NCI-H748 treated with DMSO at 0.1 percent for 48 hours (cell line): ENCODE measurements at regions not wholly inside any gene's neighbourhood (a gene's known extent, or its start where the extent isn't known, plus 50 kb on each side); places are given as distances from the start of the nearest gene placed in this dataset.

Experiments
- DNase-seq: peaks from one replicate; lab custom pipeline; 2025; lab: John Stamatoyannopoulos, UW

- DNase-seq = no peak
Observed at GRCh38 chr11:116077092-116077491, 572.9 kb upstream of the CADM1 start.

DNA sequence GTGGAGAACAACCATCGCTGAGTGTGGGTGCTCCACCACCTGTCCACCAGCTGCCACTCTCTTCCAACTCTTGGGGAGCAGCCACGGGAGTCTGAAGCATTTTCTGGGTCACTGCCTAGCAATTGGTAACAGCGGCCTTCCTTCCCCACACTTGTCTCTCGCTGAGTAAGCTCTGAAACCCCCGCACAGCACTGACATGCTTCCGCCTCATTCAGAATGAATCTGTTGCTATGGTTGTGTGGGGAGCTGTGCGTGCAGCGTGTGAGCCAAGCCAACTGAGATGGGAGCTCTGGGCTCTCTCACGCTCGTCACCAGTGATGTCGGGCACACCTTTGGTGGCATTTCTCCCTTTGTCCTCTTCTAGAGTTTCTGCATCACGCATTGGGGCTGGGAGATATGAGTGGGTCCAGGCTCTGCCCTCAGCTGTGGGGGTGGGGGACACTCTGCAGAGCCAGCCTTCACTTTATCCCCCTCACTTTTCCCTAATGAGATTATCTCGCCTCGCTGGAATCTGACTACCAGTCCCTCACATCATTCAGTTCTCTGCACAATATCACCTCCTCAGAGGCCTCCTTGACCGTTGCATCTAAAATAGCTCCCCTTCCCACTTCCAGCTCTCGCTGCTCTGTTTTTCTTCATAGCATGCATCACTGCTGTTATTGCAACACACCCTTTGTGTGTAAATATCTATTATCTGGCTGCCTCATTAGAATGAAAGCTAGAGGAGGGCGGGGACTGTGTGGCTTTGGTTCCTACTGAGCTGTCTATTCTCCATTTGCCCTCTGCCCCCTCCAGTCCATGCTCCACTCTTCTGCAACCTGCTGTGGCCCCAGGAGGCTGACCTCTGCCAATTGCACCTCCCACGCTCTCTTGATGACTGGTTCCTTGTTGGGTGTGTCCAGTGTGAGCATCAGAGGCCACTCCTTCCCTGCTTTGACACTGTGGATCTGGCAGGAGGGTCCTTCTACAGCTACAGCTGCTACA lies 569.9 kb upstream of the CADM1 start:
- DNase-seq = peak; percentile 90

GRCh38 chr11:116072601-116073410 lies 568.6 kb upstream of the CADM1 start:
- no peak for DNase-seq

GRCh38 chr11:116072133-116072532 lies 567.9 kb upstream of the CADM1 start:
- DNase-seq = no peak

- no peak for DNase-seq
Observed at GRCh38 chr11:116071241-116071640, 567.0 kb upstream of the CADM1 start.

DNA sequence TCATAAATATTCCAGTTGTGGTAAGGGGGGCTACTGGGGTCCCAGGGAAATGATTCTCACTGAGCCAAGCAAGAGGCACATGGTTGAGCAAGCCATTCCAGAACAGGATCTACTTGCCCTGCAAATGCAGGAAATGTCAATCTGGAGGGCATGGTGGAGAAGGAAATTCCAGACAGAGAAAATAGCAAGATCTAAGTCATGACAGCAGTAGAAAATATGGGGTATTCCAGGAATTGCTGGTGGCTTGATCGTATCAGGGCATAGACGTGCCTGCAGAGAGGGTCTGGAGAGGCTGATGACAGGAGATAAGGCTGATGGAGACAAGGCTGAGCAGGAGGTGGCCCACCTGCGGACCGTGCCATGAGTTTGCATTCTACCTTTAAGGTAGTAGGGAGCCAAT lies 566.3 kb upstream of the CADM1 start:
- no peak for DNase-seq

DNA sequence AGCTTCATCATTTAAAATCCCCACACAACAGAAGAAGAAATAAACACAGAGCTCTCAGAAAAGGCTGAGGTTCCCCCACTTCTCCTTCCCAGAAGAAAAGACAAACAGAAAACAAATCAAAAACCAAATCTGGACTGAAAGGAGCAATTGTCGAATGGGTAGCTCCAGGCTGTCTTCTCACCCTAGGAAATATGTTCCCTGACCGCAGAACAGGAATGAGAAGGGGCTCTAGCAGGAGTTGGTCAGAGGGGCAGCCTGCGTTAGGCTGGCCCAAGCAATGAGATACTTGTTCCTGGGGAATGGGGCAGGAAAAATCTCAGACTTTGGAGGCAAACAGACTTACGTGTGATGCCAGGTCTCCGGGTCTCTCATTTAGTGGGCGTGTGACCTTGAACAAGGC lies 562.6 kb upstream of the CADM1 start:
- no peak for DNase-seq

- no peak for DNase-seq
Observed at GRCh38 chr11:116065986-116066385, 561.8 kb upstream of the CADM1 start.

DNA sequence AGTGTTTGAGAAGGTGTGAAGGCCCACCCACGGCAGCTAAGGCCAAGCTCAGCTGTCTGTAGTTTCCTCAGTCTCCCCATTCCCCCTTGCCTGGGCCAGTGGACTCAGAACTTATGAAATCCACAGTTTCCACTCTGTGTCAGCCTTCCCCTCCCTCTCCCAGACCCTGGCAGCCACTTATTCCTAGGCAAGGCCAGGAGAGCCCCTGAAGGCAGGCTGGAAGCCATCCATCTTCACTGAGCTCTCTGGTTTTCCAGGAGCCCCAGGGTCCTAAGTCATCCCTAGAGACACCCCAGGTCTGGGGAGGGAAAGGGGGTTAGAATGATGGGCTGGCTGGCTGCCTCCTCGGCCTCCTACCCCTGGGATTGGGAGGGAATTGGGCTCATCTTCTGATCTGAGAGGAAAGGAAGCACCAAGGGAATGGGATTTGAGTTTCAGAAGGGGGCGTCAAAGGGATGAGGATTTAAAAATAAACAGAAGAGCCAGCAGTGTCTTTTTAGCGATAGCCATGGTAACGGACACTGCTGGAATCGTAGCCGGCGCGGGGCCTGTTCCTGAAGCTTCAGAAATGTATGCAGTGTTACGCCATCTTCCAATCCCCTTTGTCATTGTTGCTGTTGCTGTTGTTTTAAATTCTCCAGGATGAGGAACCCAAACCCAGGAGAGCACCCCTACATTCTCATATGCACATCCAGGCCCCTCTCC lies 561.1 kb upstream of the CADM1 start:
- no peak for DNase-seq

DNA sequence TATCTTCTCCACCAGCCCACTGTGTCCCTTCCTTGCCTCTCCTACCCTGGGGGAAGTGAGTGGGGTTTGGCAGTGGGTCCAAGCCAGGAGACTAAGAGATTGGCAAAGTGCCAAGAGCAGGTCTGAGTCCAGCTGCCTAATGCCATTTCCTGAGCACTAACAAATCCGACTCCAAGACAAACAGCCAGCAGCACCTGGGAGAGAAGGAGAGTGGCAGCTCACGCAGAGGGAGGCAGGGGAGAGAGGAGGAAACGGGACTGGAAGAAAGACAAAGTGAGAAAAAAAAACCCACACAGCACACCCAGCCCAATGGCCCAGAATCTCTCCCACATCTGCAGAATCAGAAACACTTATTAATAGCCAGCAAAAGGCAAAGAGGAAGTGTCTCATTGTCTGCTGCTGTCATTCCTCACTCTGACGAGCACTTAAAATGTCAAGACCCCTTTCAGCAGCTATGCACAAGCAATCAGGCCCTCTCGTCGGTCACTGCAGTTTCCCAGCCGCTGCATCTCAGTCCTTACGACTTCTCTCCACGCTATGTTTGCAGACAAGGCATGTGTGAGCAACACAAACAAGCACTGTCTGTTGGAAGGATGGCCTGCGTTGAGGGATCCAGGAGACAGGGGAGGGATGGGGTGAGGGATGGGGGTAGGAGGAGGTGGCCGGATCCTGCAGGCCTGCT lies 558.4 kb upstream of the CADM1 start:
- peak; percentile 77 for DNase-seq

- no peak for DNase-seq
Observed at GRCh38 chr11:116062129-116062489, 557.9 kb upstream of the CADM1 start.

GRCh38 chr11:116061322-116061721 lies 557.1 kb upstream of the CADM1 start:
- no peak for DNase-seq

DNA sequence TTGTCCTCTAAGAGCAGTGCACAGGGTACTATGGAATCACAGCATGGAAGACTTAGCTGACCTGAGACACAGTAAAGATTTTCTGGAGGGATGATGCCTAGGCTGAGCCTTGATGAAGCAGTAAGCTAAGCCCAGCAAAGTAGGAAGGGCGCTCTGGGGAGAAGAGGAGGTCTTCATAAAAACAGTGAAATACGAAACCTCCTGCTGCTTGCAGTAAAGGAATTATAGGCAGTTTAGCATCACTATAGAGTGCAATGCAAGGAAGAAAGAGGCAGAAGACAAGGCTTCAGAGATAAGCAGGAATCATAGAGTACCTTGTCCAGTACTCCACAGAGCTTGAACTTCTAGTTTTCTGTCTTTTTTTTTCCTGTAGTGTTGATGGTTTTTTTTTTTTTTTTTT lies 555.7 kb upstream of the CADM1 start:
- DNase-seq = no peak

DNA sequence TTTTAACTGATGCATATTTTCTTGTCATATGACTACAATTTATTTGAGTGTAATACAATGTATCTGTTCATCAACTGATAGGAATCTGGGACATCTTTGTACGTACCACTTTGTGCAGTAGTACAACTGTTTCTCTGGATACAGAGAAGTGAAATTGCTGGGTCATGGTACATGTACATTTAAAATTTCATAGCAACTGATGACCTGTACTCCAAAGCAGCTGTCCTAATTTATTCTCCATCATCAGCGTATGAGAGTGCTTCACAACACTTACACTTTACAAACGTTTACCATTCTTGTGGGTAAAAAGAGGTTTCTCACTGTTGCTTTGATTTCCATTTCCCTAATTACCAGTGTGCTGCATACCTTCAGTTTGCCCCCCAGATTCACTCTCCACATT lies 552.8 kb upstream of the CADM1 start:
- DNase-seq = no peak

GRCh38 chr11:116055064-116055463 lies 550.8 kb upstream of the CADM1 start:
- no peak for DNase-seq

DNA sequence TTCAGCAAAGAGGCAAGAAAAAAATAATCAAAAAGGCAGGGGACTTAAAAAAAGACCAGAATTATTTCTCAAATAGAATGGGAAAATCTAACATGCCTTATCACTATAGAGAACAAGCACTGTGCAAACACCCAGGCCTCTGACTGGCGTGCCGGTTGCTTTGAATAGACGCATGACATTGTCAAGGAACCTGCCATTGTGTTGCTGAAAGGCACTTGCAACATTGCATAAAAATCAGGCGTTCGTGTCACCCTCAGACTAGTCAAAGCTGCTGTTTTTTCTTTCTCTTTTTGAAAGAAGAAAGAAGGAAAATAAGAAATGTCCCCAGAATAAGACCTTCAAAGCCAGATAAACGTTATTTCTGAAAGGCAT lies 549.3 kb upstream of the CADM1 start:
- DNase-seq = peak; percentile 56

GRCh38 chr11:116052603-116053547 lies 548.7 kb upstream of the CADM1 start:
- peak; percentile 89 for DNase-seq

DNA sequence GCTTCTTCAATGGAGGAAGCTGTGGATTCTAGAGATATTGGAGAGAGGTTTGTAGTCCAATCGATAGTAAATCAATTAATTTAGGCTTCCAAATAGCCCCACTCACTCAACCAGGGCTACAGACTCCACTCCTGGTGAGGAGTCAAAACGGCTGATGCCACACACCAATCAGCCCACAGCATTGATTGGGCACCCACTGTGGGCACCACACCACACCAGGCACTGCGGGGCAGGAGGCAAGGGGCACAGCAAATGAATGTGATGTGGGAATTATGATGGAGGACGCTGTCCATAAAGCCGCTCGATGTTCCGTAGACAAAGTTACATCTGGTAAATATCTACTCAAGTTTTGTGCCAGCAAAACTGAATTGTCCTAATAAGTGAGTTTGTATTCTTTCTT lies 547.3 kb upstream of the CADM1 start:
- DNase-seq = no peak

GRCh38 chr11:116049383-116049782 lies 545.2 kb upstream of the CADM1 start:
- DNase-seq = no peak

GRCh38 chr11:116046127-116046526 lies 541.9 kb upstream of the CADM1 start:
- DNase-seq = no peak

DNA sequence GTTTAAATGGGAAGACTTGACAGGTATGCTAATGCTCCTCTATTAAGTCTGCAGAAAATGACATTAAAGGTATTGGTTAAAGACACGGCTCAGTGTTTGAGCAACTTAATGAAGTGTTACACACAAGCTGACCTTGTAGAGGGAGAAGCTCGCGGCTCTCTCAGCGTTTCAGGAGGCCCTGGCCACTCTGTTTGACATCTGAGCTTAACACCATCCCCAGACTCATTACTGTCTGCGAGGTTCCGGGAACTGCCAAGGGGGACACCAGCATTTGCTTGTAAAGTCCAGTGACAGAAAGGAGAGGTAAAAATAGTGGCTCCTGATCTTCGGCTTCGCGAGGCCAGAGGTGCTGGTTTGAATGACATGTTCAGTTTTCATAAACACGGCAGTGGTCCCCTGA lies 540.7 kb upstream of the CADM1 start:
- no peak for DNase-seq
